SW480 (cell line): ENCODE measurements at regions not wholly inside any gene's neighbourhood (a gene's known extent, or its start where the extent isn't known, plus 50 kb on each side); places are given as distances from the start of the nearest gene placed in this dataset.
"Not testable (repeated sequence)": the region's sequence is repeated elsewhere in the genome, so short reads cannot be mapped to it uniquely, and the experiment has no call there.

Source experiments
- DNase-seq: peaks from one replicate; pipeline ENCODE4 v3.0.0-alpha.2; 2016; ENCODE audit warnings: low spot score

DNA sequence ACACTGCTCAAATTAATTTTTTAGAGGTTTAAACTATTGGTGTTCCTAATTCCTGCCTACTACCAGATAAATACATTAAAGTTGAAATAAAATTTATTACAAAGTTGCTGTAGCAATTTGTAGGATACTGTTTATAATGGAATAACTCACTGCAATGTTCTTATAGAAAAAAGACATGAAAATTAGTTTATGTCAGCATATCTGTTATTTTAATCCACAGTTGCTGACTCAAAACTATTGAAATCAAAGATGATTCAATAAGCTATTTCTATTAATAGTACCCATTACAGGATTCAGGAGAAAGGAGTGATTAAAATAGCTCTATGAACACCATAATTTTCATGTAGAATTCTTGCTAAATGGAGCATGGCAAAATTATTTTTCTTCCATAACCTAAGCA lies 764.4 kb upstream of the NUDT12 start:
- DNase-seq, result no peak

DNA sequence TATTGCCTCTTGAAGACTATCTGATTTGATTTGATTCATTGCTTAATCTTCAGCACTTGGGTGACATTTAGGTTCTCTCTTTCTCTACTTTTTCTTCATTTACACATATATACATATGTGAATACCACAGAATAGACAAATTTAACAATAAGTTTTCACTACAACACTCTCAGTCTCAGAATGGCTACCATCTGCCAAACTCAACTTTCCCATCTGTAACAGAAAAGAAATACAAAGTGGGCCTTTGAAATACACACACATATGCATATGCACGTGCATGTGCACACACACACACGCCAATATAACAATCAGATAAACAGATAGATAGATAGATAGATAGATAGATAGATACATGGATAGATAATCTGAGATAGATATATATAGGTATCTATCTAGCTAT lies 762.8 kb upstream of the NUDT12 start:
- DNase-seq, result no peak

DNA sequence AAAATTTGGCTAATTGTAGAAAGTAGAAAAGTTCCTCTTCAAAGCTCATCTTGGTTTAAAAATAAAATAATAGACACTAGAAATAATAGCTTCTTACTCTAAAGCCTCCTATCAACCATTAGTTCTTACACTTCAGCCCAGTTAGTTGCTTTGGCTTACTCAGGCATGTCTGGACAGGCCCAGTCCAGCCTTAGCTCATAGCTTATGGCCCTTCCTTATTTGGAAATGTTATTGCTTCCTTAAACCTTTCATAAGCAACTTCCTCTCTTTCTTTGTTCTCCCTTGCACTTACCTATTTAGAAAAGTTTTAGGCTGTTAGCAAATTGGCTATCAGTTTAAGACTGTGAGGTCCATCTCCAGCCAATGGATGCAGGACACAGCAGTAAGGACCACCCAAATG lies 754.1 kb upstream of the NUDT12 start:
- DNase-seq, result not testable (repeated sequence)

DNA sequence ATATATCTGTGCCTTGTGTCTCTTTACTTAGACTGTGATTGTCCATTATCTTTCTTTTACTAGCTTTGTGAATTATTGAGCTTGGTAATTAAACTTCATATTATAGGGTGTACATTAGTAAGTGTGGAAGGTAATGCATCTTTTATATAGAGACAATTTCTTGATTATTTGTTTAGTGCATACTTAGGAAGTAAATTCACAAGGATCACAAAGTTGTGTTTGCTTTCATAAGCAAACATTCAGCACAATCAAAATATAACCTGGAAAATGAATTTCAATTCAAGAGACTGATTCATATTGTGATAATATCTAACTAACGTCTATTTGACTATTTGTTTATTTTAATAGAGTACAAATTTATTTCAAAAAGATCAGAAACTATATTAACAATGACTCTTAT lies 749.9 kb upstream of the NUDT12 start:
- no peak for DNase-seq

DNA sequence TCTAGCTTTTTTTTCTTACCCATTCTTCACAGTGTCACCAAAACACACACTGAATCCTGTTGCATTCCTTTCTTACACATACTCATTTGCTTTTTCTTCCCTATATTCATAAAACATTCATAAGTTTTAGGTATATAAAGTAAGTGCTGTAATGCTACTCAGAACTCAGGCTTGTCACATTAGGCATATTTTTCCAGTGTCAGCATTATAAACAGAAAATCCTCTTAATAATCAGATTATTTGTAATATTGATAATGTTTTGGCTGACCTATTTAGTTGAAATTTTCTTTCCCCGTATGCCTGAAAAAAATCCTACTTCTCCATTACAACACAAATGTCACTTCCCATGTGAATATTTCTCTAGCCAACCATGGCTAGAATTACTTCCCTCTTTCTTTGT lies 743.0 kb upstream of the NUDT12 start:
- DNase-seq, result no peak

DNA sequence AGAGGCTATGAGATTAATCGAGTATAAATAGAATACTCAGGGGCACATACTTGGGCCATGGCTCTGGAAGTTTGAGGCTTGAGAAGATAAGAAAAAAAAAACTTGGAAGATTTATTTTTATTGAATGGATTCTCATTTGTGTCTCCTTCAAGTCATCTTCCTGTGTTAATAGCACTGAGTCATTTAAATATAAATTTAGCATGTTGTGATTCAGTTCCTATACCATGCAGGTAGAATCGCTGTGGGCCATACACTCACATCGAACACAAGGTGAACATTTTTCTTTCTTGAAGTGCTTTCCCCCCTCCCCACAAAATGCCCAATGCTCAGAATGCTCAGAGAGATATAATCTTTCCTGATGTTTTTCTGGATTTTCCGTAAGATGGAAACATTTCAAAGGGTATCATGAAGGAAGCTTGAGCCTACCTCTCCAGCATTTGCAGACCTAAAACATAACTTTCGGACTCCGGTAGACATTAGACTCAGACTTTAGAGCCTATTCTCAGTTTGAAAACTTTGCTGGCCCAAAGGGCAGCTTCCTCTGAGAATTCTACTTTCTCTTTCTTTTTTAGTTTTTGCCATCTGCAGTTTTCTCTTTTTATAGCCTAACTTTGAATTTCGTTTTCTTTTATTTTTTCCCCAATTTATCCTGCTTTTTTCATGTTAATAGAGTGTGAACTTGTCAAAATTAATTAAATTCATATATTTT lies 737.6 kb upstream of the NUDT12 start:
- DNase-seq, result no peak

DNA sequence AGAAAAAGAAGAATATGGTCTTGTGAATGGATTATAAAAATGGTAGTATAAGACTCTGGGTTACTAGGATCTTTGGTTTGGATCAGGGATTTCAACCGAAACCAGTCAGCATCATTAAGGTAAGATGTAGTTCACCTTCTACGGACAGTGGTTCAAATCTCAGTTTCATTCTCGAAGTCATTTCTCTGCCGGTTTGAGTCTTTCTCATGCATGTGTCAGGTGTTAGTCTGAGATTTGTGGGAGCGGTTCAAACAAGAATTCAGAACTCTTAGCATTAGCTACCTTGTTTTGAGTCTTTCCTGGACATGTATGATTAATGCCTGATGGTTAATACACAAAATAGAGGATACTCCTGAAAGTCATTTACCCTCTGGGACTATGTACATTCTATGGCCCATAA lies 735.9 kb upstream of the NUDT12 start:
- DNase-seq, result no peak

DNA sequence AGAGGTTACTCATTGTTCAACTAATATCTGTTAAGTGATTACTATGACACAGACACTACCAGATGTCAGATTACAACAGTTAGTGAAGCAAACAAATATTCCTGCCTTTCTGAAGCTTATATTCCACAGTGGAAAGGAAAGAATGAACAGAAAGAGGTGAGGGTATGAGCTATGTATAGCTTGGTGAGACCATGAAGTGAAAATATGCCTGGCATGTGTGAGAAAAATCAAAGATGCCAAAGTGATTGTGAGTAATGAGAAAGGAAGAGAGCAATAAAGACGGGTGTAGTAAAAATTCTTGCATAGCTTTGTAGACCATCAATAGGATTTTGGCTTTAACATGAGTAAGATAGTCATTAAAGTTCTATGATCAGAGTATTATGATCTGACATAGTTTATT lies 734.5 kb upstream of the NUDT12 start:
- DNase-seq, result peak; percentile 58

DNA sequence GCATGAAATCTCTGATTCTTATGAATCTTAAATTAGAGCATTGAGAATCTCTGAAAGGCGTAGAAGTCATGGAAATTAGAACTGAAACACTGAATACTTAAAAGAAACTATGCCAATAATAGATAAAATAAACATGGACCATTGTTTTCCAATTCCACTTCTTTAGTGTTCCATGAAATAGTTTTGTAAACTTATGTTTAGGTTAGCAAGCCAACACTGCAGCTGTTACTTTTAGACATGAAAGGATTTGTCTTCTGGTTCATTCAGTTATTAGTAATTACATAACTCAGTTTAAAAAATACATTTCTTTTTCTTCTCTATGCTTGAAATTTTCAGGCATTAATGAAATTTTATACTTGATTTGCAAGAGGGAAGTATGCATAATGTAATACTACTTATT lies 733.4 kb upstream of the NUDT12 start:
- no peak for DNase-seq

DNA sequence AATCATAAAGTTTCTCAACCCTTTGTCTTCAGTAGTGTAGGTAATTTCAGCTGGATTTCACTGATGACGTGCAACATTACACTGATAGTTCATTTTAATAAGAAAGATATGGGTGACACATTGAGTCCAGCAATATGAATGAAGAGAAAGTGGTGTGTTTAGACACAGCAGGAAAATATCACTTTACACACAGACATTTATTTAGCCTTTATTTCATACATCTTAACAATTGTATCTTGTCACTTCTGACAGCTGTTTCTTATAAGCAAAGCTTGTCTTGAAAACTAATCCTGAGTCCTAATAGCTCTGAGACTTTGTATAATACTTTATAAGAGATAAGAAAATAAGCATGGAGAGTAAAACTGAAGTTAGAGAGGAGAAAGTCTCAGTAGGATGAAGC lies 720.5 kb upstream of the NUDT12 start:
- DNase-seq, result no peak

DNA sequence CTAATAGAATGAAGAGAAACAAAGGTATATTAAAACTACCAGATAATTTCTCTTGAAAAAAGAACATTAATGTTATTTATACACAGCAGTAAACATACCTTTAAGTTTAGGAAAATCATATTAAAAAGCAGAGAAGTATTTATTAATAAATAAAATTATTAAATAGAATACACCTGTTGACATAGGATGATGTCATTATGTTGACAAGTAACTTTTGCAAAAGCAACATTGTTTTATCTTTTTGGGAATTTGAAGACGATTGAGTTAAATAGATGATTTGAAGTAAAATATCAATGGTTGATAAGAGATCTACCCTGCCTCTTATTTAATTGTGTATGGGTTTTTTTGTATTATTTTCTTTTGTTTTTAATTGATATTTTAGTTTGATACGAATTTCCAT lies 711.1 kb upstream of the NUDT12 start:
- no peak for DNase-seq

DNA sequence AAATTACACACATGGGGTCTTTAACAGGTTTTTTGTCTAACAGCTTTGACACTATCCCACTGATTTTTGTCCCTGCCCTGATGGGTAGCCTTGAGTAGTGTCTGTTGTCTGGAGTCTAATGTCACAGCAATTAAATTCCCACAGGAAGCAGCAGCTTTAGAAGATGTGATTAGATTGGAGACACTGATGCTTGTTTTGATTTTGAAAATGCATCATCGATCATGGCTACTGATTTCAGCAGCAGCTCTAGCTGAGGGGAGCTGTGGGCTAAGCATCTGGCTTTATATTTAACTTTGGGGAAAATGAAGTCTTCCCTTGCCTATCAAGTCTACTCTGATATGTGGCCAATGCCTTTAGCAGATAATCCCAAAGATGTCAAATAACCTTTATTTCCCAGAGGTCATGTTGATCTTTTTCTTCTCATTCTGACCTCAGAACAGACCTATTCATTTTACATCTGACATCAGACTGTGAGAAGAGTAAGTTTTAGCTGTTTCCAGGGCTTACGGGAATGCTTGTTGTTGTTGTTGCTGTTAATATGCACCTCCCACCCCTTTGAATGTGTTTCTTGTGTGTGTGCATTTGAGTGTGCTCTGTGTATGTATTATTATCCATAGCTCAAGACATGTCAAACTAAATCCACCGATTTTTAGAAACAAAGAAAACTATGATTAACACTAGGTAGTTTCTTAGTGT lies 704.9 kb upstream of the NUDT12 start:
- no peak for DNase-seq

DNA sequence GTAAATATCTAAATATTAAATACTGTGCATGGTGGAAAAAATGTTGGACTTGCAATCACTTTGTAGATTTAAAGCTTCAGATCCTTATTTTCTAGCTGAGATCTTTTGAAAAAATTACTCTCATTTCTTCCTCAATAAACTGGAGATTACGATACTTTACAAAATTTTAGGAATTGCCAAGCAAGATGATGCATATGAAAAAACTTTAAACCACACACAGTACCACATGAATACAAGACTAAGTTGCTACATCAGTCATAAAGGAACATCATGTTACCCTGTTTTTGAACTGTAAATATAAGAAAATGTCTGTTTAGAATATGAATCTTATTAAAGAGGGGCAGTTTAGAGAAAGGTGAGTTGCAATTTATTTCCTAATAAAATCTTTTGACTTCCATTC lies 703.6 kb upstream of the NUDT12 start:
- no peak for DNase-seq

DNA sequence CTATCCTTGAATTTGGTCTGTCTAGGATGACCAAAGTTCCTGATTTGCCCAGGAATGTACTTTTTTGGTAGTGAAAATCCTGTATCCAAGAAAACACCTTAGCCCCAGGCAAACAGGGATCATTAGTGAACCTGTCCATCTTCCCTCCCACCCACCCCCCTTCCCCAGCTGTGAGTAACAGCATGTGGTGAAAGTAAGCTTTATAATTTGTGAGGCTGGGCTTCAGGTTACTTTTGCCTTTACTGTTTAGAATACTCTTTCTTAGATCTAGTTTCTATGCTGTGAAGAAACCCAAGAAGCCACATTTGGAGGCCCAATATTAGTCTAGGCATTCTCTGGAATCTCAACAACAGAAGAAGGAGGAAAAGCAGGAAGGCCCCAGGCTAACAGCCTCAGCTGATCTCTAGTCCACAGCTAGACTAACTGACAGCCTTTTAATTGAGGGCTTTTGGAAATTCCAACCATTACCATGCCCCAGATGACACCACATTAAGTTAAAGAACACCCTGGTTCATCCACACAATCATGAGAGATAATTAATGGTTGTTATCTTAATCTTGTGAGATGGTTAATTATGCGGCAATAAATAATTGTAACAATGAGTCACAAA lies 703.0 kb upstream of the NUDT12 start:
- DNase-seq, result no peak

DNA sequence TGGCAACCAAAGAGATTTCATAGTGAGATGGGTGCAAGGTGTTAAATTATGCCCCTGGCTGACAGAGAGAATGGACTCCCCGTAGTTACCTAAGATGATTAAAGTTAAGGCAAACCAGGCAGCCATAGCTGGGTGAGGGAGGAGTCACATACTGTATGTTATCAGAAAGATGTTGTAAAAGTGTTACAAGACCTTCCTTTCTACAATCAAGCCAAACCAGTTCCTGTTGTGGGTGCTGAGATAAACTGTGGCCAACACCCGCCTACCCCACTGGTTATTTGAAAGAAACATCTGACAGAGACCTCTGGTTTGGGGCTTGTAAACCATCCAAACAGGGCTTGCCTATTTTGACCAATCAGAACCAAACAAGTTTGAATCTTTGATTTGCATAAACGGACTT lies 684.7 kb upstream of the NUDT12 start:
- no peak for DNase-seq

DNA sequence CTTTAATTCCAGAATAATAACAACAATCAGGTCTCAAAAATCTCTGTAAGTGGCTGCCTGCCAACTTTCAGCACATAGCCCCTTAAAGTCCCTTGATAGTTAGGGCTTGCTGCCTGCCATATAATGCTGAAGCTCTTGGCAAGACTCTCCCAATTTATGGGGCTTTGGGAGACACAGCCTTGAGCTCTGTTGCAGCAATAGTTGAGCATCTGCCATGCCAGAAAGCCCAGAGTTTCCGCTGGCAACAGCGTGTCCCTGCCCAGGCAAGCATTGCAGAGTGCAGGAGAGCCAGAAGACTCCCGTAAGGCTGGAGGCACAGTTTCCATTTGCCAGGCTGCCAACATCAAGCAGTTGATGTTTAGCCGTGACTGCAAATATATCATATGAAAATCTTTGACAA lies 678.5 kb upstream of the NUDT12 start:
- no peak for DNase-seq

DNA sequence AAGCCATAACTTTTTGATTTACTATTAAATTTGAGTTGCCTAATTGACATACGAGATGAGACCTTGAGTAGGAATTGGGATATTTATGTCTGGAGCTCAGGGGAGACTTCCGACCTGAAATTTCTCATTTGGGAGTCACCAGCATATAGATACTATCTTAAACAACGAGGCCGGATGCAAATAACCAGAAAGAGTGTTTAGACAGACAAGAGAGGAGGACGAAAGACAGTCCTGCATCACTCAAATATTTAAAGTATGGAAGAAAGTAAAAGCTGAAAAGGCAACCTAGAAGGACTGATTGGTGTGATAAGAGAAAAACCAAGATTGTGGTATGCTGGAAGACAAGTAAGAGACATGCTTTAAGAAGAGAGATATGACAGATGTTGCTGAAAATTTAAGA lies 675.0 kb upstream of the NUDT12 start:
- DNase-seq, result no peak

DNA sequence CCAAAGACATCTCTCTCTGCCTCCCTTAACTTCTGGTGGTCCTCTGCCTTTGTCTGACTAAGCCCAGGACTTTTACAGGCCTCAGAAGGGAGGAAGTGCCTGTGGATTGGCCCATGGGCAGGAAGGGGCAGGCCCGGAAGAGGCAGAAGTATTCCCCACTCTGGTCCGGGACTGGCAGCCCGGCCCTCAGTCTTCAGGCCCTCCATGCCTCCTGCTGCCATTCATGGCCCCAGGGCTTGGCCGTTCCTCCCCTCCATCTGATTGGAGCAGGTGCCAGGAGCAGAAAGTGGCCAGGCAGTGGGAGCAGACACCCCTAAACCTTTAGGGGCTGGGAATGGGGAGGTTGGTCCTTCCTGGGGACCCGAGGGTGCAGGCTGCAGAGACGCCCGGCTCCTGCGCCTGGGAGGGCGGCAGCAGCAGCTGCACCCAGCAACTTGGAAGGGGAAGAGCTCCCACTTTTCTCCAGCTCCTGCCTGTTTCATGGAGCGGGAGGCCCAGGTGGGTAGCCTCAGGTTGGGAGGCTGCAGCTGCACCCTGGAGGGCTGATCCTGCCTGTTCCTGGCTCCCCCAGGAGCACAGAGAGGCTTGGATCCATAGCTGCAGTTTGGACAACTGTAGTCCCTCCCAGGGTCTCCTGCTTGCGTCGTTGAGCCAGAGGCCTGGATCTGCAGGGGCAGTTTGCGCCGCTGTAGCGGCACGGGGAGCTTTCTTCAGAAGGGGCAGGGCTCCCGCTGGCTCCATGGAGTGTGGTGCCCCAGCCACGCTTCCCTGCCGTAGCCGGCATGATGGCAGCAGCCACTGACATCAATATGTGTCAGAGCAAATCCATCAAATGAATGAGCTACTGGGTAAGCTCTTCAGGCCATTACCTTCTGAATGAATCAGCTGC lies 661.5 kb upstream of the NUDT12 start:
- DNase-seq, result no peak

DNA sequence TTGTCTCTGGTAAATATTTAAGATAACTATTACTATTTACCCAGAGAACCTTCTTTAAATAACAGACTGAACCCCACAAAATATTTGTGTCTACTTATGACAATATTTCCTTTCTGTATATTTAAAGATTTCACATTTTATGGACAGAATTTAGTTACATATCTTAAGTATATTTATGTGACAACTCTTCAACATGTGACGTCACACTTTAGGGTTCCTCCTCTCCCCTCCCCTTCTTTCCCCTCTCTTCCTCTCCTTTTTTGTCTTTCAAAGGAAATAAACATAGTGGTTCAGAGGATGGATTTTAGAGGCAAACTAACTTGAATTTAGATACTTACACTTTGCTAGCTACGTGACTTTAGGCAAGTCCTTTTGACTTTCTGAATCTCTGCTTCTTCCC lies 655.6 kb upstream of the NUDT12 start:
- DNase-seq, result no peak

DNA sequence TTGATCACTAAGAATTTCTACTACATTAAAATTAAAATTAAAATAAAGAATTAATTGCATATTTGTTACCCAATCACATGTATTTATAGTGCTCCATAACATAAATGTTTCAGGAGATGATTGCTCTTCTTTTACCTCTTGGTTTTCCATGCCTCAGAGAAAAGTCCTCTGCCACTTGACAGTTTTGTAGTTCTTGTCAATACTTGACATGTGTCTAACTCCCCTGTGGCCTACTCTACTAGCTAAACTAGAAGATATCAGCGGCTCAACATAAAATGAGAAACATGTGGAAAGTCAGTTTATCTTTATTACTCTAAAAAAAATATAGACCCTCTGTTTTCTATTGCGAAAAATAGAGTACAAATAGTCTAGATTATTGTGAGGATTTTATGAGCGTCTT lies 650.6 kb upstream of the NUDT12 start:
- DNase-seq, result no peak

DNA sequence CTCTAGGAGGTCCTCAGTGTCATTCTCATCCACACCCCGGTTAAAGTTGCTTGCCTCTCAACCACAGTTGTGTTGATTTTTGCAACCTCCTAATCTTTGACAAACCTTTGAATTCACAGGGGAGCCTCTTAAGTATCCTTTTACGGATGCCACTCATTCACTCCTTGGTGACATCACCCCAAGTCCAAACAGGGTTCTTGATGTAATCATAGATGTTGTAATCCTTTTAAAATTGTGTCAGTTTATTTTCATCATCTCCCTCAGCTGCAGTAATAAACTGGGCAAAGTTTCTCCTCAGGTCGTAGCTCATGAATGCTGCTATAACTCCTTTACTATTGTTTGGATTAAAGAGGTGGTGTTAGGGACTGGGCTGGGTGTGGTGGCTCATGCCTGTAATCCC lies 637.2 kb upstream of the NUDT12 start:
- no peak for DNase-seq

DNA sequence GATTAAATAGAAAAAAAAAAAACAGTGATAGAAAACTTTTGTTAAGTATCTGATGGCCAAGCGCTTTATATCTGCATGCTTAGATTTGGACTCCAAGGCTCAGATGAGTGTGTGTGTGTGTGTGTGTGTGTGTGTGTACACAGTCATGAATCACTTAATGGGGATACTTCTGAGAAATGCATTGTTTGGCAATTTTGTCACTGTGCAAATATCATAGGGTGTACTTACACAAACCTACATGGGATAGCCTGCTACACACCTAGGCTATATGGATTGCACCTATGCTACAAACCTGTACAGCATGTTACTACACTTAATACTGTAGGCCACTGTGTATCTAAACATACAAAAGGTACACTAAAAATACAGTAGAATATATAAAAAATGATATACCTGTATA lies 635.6 kb upstream of the NUDT12 start:
- DNase-seq, result no peak

DNA sequence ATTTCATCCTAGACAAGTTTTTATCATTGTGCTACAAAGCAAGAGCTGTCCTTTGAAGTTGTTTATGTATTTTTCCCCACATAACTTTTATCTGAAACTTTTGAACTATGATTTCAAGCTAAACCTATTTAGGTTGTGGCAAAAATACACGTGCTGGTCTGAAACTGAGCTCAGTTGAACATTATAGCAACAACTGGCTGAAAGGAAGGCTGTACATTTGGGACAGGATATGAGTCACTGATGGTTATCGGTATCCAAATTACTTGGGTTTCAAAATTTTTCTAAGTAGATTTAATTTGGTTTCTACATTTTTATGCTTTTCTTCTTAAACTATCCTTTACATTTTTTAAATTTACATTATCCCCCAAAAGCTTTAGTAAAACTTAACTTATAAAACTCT lies 627.3 kb upstream of the NUDT12 start:
- no peak for DNase-seq
